ENCODE measurements at regions not wholly inside any gene's neighbourhood (a gene's known extent, or its start where the extent isn't known, plus 50 kb on each side); places are given as distances from the start of the nearest gene placed in this dataset.
"Not testable (repeated sequence)": the region's sequence is repeated elsewhere in the genome, so short reads cannot be mapped to it uniquely, and the experiment has no call there.

- DNase-seq, result not testable (repeated sequence)
Measured at GRCh38 chr17:20851591-20852238, 191.1 kb downstream of the USP22 start.

DNA sequence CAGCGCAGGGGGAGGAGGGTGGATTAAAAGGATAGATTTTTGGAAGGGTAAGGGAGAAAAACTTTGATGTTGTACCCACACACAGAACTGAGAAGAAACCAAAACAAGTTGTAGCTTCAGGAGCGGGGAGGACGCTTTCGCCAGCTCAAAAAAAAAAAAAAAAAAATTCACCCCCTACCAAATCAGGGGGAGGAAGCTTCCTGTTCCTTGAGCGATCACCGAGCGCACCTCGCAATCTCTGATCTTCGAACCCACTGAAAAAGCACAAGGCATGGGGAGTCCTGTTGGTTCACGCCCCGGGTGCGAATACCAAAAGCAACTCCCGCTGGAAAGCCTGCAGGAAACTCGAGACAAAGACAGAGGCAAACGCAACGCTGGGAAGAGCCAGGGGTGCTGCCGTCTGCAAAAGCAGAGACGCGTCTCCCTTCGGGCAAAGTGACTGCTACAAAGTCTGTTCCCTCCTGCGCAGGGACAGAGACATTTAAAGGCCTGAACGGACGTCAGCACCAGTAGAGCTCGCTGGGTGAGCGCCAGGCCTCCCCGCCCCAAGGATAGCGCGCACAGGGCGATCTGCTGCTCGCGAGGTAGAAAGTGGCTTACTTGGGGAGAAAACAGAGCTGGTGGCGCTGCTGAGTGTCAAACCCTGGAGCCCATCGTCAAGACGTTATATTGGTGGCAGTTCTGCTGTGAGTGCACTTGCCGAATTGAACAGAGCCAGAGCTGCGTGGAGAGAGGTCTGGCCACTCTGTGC lies 190.4 kb downstream of the USP22 start:
- no peak for DNase-seq

DNA sequence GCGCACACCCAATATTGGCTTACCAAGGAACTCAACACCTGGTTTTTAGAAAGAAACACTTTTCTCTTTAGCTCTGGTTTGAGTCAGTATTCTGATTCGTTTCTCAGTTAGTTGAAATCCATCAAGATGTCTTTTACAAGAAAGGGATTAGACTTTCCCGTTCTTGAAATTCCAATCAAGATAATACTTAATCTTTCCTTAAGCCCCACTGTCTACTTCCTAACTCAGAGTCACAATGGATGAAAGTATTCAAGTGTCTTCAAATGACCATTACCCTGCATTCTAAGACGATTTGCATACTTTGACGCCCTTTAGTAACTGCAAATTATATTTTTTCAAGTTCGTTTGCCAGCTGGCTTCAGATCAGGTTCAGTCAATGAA lies 189.8 kb downstream of the USP22 start:
- DNase-seq, result no peak

DNA sequence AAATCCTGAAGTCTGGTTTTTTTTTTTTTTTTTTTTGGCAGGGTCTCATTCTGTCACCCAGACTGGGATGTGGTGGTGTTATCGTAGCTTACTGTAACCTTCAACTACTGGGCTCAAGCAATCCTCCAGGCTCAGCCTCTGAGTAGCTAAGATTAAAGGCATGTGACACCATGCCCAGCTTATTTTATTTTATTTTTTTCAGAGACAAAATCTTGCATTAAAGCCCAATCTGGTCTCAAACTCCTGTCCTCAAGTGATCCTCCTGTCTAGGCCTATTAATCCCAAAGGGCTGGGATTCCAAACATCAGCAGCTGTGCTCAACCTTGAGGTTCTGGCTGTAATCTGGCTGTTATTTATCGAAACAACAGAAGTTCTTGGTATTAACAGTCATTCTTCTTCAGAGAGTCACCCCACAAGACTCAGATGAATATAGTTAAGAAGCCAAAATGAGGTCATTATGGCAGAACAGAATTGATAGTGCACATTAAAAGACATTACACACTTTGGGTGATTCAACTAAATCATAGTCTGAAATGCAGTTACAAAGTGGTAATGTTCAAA lies 186.8 kb downstream of the USP22 start:
- not testable (repeated sequence) for DNase-seq

- not testable (repeated sequence) for DNase-seq
Measured at GRCh38 chr17:20866444-20867209, 176.2 kb downstream of the USP22 start.

DNA sequence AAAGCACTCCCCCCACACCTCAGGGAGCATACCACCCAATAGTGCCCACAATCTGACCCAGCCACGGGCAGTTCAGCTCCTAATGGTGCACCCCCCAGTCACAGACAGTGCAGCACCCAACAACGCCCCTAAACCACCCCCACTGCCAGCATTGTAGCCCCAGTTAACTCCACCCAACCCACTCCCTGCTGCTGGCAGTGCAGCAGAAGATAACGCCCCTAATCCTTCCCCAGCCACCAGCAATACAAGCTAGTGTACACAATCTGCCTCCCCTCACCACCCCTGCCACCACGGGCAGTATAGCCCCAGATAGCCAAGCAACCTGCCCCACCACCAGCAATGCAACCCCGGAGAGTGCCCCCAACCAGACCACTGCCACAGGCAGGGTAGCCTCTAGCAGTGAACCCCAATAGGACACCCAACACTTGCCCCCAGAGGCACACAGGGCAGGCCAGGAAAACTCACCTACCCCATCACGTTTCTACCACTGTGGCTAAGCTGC lies 175.3 kb downstream of the USP22 start:
- DNase-seq, result not testable (repeated sequence)

GRCh38 chr17:20867938-20868661 lies 174.7 kb downstream of the USP22 start:
- DNase-seq, result not testable (repeated sequence)

GRCh38 chr17:20868662-20869007 lies 174.2 kb downstream of the USP22 start:
- DNase-seq, result not testable (repeated sequence)

- DNase-seq, result not testable (repeated sequence)
Measured at GRCh38 chr17:20873173-20873572, 169.6 kb downstream of the USP22 start.

- not testable (repeated sequence) for DNase-seq
Measured at GRCh38 chr17:20873688-20874328, 169.0 kb downstream of the USP22 start.

DNA sequence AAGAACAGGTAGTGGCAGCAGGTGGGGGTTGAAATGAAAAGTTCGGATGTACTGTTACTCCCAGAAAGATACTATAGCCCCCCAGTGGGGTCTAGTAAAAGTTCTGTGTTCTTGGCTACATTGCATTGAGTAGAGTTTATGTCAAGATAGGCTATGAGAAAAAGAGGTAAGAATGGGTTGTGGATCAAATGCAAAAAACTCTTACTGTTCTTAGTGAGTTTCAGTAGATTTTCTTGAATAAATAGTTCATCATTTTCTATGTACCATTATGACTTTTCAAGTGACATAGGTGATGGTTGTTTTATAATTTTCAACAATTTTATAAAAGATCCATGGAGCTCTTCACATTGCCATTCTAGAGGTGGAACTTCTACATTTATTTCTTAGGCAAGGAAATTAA lies 165.4 kb downstream of the USP22 start:
- DNase-seq, result not testable (repeated sequence)

- DNase-seq, result no peak
Measured at GRCh38 chr17:20890338-20890737, 152.5 kb downstream of the USP22 start.

DNA sequence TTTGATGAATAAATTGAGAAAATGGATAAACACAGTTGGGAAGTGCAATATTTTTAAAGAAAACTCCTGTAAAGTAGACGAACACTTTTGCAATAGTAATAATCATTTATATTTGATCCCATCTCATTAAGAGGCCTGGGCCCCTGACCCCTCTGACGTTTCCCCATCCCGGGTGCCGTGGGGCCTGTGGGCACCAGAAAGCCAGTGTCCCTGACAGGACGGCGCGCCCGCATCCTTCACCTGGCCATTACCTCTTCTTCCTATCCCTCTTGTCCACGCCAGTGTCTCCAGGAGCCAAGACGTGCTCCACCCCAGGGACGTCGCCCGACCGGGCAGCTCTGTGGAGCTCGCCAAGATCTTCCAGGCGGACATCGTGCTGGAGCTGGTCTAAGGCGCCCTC lies 147.4 kb downstream of the USP22 start:
- DNase-seq, result not testable (repeated sequence)

DNA sequence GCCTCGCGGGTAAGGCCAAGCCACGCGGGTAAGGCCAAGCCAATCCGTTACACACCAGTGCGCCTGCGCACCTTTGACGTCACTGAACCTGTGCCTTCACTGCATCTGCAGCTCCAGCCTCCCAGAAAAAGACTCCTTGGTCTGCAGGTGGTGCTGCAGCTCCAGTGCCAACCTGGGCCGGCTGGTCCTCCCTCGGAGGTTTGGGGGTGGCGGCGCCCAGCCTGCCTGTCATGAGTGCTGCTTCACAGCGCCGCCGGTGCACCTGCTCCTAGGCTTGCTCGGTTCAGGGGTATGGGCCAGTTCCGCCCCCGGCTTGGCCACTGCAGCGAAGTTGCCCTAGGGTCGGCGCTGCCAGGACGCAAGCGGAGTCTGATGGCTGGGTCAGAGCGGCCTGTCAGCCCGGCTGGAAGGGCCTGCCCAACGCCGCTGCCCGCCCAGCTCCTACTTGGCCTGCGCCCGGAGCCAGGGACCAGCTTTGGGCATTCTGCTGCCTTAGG lies 146.6 kb downstream of the USP22 start:
- peak; percentile 7 for DNase-seq

DNA sequence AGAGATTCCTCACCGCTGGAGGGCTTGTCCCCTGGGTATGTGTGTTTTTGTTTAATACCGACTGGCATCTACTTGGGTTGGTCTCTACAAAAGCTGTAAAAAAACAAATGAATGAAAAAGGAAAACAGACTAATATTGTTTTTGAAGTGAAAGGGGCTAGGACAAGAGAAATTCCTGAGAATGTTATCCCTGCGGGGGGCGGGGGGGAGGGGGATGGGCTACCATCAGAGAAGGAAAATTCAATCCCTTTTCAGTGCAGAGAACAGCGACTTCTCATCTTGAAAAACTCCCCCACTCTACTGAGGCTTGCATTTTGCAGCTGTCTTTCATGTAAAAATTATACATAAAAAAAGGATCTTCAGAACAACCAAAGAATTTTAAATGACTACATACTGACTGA lies 144.1 kb downstream of the USP22 start:
- DNase-seq, result not testable (repeated sequence)

- DNase-seq, result not testable (repeated sequence)
Measured at GRCh38 chr17:20902496-20902895, 140.3 kb downstream of the USP22 start.

- not testable (repeated sequence) for DNase-seq
Measured at GRCh38 chr17:20903549-20903948, 139.3 kb downstream of the USP22 start.

DNA sequence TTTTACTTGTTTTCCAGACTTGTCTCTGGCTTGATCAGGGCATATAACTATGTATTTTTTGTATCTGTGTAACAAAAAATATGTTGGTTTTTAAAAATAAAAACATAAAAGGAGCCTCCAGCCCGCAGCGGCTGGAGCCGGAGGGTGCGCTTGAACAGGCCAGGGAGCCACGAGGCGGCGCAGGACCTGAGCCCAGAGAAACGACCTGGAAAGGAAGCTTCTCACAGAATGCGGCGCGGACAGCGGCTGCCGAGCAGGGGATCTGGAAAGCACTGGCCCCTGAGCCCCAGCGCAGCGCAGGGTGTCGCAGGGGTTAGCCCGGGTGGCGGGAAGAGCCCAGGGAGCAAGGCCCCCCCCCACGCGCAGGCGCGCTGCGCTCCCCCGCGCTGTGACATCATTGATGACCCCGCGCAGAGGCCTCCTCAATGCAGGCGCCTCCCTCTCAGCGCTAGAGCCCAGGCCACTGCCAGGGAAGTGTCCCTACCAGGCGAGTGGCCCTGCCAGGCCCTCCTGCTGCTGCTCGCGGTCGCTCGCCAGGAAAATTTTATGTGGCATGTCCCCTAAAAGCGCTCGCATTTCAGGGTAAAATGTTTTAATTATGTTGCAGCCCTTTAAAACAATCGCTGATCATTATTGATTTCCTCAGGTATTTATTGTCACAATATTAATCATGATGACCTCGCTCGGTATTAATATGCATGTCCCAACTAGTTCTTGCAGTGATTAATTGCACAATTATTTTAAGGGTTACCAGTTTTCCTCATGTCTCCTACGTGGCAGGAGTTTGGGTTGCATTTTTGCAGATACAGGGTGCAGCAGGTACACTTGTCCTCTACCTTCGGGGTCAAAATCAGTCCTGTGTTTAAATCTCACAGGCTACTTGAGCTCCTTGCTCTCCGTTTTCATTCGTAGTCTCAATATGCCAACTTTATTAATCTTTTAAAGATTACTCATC lies 134.2 kb downstream of the USP22 start:
- DNase-seq, result peak; percentile 84

DNA sequence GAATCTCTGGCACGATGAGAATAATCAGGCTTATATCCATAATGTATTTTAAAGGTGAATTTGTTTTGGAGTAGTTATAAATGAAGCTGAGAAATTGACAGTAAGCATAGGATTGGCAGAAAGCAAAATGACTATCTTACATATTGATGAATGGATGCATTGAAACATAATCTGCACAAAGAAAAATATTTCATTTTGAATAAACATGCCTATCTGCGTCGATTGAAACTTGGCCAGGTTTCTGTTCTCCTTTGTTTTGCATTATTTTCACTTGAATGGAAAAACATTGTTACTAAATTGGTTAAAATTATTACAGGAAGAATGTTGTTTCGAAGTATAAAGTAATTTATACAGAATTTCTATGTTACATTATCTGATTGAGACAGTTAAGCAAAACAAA lies 128.2 kb downstream of the USP22 start:
- DNase-seq, result no peak

GRCh38 chr17:20916383-20916782 lies 126.4 kb downstream of the USP22 start:
- no peak for DNase-seq
